ENCODE measurements at regions not wholly inside any gene's neighbourhood (a gene's known extent, or its start where the extent isn't known, plus 50 kb on each side); places are given as distances from the start of the nearest gene placed in this dataset.

DNA sequence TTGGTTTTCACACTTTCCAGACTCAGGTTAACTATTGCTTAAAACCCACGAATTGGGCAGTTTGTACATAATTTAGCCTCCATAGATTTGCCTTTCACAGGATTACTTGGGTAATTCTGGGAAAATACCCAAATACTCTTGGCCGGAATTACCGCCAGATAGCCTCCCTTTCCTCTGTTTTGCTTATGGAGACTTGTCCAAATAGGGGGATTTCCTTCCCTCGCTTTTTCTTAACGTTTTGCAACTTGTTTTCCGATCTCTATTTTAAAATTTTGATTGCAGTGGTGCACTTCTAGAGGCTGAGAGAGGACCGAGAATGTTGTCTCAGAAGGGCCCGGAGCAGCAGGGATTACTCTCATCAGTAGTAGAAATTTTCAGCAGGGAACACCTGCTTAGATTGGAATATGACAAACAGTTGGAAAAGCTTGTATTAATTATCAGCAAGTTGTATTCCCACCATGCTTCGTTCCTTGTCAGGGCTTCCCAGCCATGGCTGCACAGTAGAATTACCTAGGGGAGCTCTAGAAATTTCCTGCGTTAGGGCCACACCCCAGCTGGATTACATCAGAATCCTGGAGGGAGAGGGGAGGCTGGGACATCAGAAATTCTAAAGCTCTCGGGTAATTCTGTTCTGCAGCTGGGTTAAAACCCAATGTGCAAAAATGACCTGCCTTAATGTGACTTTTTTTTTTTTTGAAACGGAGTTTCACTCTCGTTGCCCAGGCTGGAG is 329.1 kb downstream of the SH3GL2 start:
- H2AK5ac ChIP-seq (ENCODE audit: low read length, severe bottlenecking): no peak overlapping the region
- H3K4me3 ChIP-seq (ENCODE audit: insufficient read depth in 1 of 2, low read depth in 1 of 2, low read length in 2 of 2): no peak overlapping the region
- H2BK15ac ChIP-seq (ENCODE audit: low read depth, poor library complexity, severe bottlenecking): no peak overlapping the region
- H3K9ac ChIP-seq (ENCODE audit: low read length): no peak overlapping the region
- H3K4me2 ChIP-seq (ENCODE audit: low read length, poor library complexity, severe bottlenecking): no peak overlapping the region
- no peak overlapping the region for H3K14ac ChIP-seq (ENCODE audit: low read length in 2 of 2)
- H3K79me1 ChIP-seq (replicated peaks; ENCODE audit: low read length, poor library complexity, severe bottlenecking): no peaks in the 10 kb centered on the region
- H2BK5ac ChIP-seq (ENCODE audit: low read depth, low read length, poor library complexity, severe bottlenecking): no peak overlapping the region
- no peak overlapping the region for H3K4ac ChIP-seq (ENCODE audit: low read depth in 1 of 2, low read length in 2 of 2)
- 85% methylated on average over 13 of the region's 13 CpGs for WGBS
- H3K23ac ChIP-seq (ENCODE audit: low read length in 2 of 2): no peak overlapping the region
- no peak overlapping the region for H4K8ac ChIP-seq (ENCODE audit: low read length)
- no peaks in the 10 kb centered on the region for H3K36me3 ChIP-seq (ENCODE audit: control insufficient read depth in 1 of 2, insufficient read depth in 2 of 2, low read depth in 1 of 2, low read length in 2 of 2)
- no peak overlapping the region for H4K91ac ChIP-seq (ENCODE audit: low read length)
- H3K27me3 ChIP-seq (ENCODE audit: control insufficient read depth in 1 of 2, insufficient read depth in 1 of 2, low read length in 2 of 2): peaks cover 52 to 55% of the 10 kb centered on the region in 2 experiments
- DNase-seq: no peak
- H3K18ac ChIP-seq (ENCODE audit: low read depth in 1 of 2, low read length in 2 of 2): no peak overlapping the region
- H2BK12ac ChIP-seq (ENCODE audit: low read length in 2 of 2): no peak overlapping the region
- H3K27ac ChIP-seq (ENCODE audit: low read length, poor library complexity, severe bottlenecking): no peak overlapping the region
- peaks cover 13% of the 10 kb centered on the region for H3K4me1 ChIP-seq (ENCODE audit: control insufficient read depth, insufficient read depth, low read depth, low read length)
- no peak overlapping the region for H2BK120ac ChIP-seq (ENCODE audit: low read depth, low read length)
- H3K9me3 ChIP-seq (ENCODE audit: control insufficient read depth, low read length): no peaks in the 10 kb centered on the region
- H2AFZ ChIP-seq (ENCODE audit: low read depth, low read length): no peak overlapping the region

GRCh38 chr9:17926246-17926645 is 347.4 kb downstream of the SH3GL2 start:
- Histone ChIP-seq H3K27ac (ENCODE audit: low read length, poor library complexity, severe bottlenecking) (no peak overlapping the region), H3K18ac (ENCODE audit: low read depth in 1 of 2, low read length in 2 of 2) (no peak overlapping the region), H2BK12ac (ENCODE audit: low read length in 2 of 2) (no peak overlapping the region), H3K4me1 (ENCODE audit: control insufficient read depth, insufficient read depth, low read depth, low read length) (no peaks in the 10 kb centered on the region), H4K91ac (ENCODE audit: low read length) (no peak overlapping the region), H2BK120ac (ENCODE audit: low read depth, low read length) (no peak overlapping the region), H3K4ac (ENCODE audit: low read depth in 1 of 2, low read length in 2 of 2) (no peak overlapping the region), H4K8ac (ENCODE audit: low read length) (no peak overlapping the region), H3K79me1 (replicated peaks; ENCODE audit: low read length, poor library complexity, severe bottlenecking) (no peaks in the 10 kb centered on the region), H3K27me3 (ENCODE audit: control insufficient read depth in 1 of 2, insufficient read depth in 1 of 2, low read length in 2 of 2) (peaks cover 0 to 5% of the 10 kb centered on the region in 2 experiments), H2AFZ (ENCODE audit: low read depth, low read length) (no peak overlapping the region), H3K23ac (ENCODE audit: low read length in 2 of 2) (no peak overlapping the region), H3K4me2 (ENCODE audit: low read length, poor library complexity, severe bottlenecking) (no peak overlapping the region), H3K14ac (ENCODE audit: low read length in 2 of 2) (no peak overlapping the region), H2AK5ac (ENCODE audit: low read length, severe bottlenecking) (no peak overlapping the region), H3K9ac (ENCODE audit: low read length) (no peak overlapping the region), H3K4me3 (ENCODE audit: insufficient read depth in 1 of 2, low read depth in 1 of 2, low read length in 2 of 2) (no peak overlapping the region), H2BK15ac (ENCODE audit: low read depth, poor library complexity, severe bottlenecking) (no peak overlapping the region), H2BK5ac (ENCODE audit: low read depth, low read length, poor library complexity, severe bottlenecking) (no peak overlapping the region), H3K36me3 (ENCODE audit: control insufficient read depth in 1 of 2, insufficient read depth in 2 of 2, low read depth in 1 of 2, low read length in 2 of 2) (no peaks in the 10 kb centered on the region), H3K9me3 (ENCODE audit: control insufficient read depth, low read length) (no peaks in the 10 kb centered on the region)
- no peak for DNase-seq
- WGBS: 64% methylated on average over 2 of the region's 8 CpGs

- Histone ChIP-seq H3K23ac (ENCODE audit: low read length in 2 of 2) (no peak overlapping the region), H3K27me3 (ENCODE audit: control insufficient read depth in 1 of 2, insufficient read depth in 1 of 2, low read length in 2 of 2) (peaks cover 0 to 5% of the 10 kb centered on the region in 2 experiments), H2BK12ac (ENCODE audit: low read length in 2 of 2) (no peak overlapping the region), H3K4me3 (ENCODE audit: insufficient read depth in 1 of 2, low read depth in 1 of 2, low read length in 2 of 2) (no peak overlapping the region), H3K79me1 (replicated peaks; ENCODE audit: low read length, poor library complexity, severe bottlenecking) (no peaks in the 10 kb centered on the region), H3K4ac (ENCODE audit: low read depth in 1 of 2, low read length in 2 of 2) (no peak overlapping the region), H4K91ac (ENCODE audit: low read length) (no peak overlapping the region), H4K8ac (ENCODE audit: low read length) (no peak overlapping the region), H3K9ac (ENCODE audit: low read length) (no peak overlapping the region), H2BK15ac (ENCODE audit: low read depth, poor library complexity, severe bottlenecking) (no peak overlapping the region), H3K4me2 (ENCODE audit: low read length, poor library complexity, severe bottlenecking) (no peak overlapping the region), H3K9me3 (ENCODE audit: control insufficient read depth, low read length) (no peaks in the 10 kb centered on the region), H3K18ac (ENCODE audit: low read depth in 1 of 2, low read length in 2 of 2) (no peak overlapping the region), H3K4me1 (ENCODE audit: control insufficient read depth, insufficient read depth, low read depth, low read length) (no peaks in the 10 kb centered on the region), H2AFZ (ENCODE audit: low read depth, low read length) (no peak overlapping the region), H2BK120ac (ENCODE audit: low read depth, low read length) (no peak overlapping the region), H3K36me3 (ENCODE audit: control insufficient read depth in 1 of 2, insufficient read depth in 2 of 2, low read depth in 1 of 2, low read length in 2 of 2) (no peaks in the 10 kb centered on the region), H3K27ac (ENCODE audit: low read length, poor library complexity, severe bottlenecking) (no peak overlapping the region), H2AK5ac (ENCODE audit: low read length, severe bottlenecking) (no peak overlapping the region), H3K14ac (ENCODE audit: low read length in 2 of 2) (no peak overlapping the region), H2BK5ac (ENCODE audit: low read depth, low read length, poor library complexity, severe bottlenecking) (no peak overlapping the region)
- no peak for DNase-seq
Observed at GRCh38 chr9:17927616-17928015, 348.8 kb downstream of the SH3GL2 start.

- WGBS: 90% methylated on average over 1 of the region's 1 CpG
Observed at GRCh38 chr9:17928228-17928627, 349.4 kb downstream of the SH3GL2 start.

More at GRCh38 chr9:17928228-17928627, 349.4 kb downstream of the SH3GL2 start:
- Histone ChIP-seq H4K91ac (ENCODE audit: low read length) (no peak overlapping the region), H2AK5ac (ENCODE audit: low read length, severe bottlenecking) (no peak overlapping the region), H3K4me1 (ENCODE audit: control insufficient read depth, insufficient read depth, low read depth, low read length) (no peaks in the 10 kb centered on the region), H3K36me3 (ENCODE audit: control insufficient read depth in 1 of 2, insufficient read depth in 2 of 2, low read depth in 1 of 2, low read length in 2 of 2) (no peaks in the 10 kb centered on the region), H3K27me3 (ENCODE audit: control insufficient read depth in 1 of 2, insufficient read depth in 1 of 2, low read length in 2 of 2) (peaks cover 0 to 5% of the 10 kb centered on the region in 2 experiments), H2BK12ac (ENCODE audit: low read length in 2 of 2) (no peak overlapping the region), H2BK5ac (ENCODE audit: low read depth, low read length, poor library complexity, severe bottlenecking) (no peak overlapping the region), H3K18ac (ENCODE audit: low read depth in 1 of 2, low read length in 2 of 2) (no peak overlapping the region), H2BK120ac (ENCODE audit: low read depth, low read length) (no peak overlapping the region), H3K79me1 (replicated peaks; ENCODE audit: low read length, poor library complexity, severe bottlenecking) (no peaks in the 10 kb centered on the region), H3K4me2 (ENCODE audit: low read length, poor library complexity, severe bottlenecking) (no peak overlapping the region), H3K4ac (ENCODE audit: low read depth in 1 of 2, low read length in 2 of 2) (no peak overlapping the region), H3K23ac (ENCODE audit: low read length in 2 of 2) (no peak overlapping the region), H3K14ac (ENCODE audit: low read length in 2 of 2) (no peak overlapping the region), H4K8ac (ENCODE audit: low read length) (no peak overlapping the region), H3K9me3 (ENCODE audit: control insufficient read depth, low read length) (no peaks in the 10 kb centered on the region), H2BK15ac (ENCODE audit: low read depth, poor library complexity, severe bottlenecking) (no peak overlapping the region), H3K4me3 (ENCODE audit: insufficient read depth in 1 of 2, low read depth in 1 of 2, low read length in 2 of 2) (no peak overlapping the region), H2AFZ (ENCODE audit: low read depth, low read length) (no peak overlapping the region), H3K9ac (ENCODE audit: low read length) (no peak overlapping the region), H3K27ac (ENCODE audit: low read length, poor library complexity, severe bottlenecking) (no peak overlapping the region)
- DNase-seq: no peak
